AG09309 (cell line): ENCODE measurements at regions not wholly inside any gene's neighbourhood (a gene's known extent, or its start where the extent isn't known, plus 50 kb on each side); places are given as distances from the start of the nearest gene placed in this dataset.
"Not testable (repeated sequence)": the region's sequence is repeated elsewhere in the genome, so short reads cannot be mapped to it uniquely, and the experiment has no call there.

ENCODE experiments used
- DNase-seq: peaks from one replicate; pipeline ENCODE4 v3.0.0-alpha.2; 2010; ENCODE audit warnings: low read depth
- H3K4me3 ChIP-seq: 2 replicates; pipeline ENCODE4 v1.5.1; 2011; ENCODE audit warnings: mild to moderate bottlenecking, low read depth, low read length, moderate library complexity; ENCODE audit not compliant: control insufficient read depth
- TF ChIP-seq, protein P1 (sequence below): IDR thresholded peaks from 2 replicates; pipeline ENCODE4 v1.5.1; 2011; ENCODE audit warnings: mild to moderate bottlenecking, low read depth, low read length, inconsistent platforms; ENCODE audit not compliant: insufficient read depth, control insufficient read depth; ENCODE audit errors: missing control alignments

DNA sequence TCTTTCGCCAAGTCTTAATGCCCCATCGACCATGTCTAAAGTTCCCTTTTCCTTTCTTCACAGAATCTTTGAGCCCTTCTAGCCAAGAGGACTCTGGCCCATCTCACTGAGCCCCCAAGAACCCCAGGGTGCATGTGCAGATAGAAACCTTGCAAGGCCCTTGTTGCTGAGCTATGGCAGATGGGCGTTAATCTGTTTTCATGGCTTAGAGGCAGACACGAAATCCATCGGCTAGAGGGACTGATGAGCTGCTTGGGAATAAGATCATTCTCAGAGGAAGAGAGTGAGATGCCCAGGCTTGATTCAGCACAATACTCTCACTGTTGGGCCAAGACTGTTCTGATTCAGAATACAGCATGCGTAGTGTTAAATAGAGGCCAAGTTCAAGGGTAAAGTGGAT is 262.5 kb upstream of the C9orf72 start:
- TF ChIP-seq, protein P1, sequence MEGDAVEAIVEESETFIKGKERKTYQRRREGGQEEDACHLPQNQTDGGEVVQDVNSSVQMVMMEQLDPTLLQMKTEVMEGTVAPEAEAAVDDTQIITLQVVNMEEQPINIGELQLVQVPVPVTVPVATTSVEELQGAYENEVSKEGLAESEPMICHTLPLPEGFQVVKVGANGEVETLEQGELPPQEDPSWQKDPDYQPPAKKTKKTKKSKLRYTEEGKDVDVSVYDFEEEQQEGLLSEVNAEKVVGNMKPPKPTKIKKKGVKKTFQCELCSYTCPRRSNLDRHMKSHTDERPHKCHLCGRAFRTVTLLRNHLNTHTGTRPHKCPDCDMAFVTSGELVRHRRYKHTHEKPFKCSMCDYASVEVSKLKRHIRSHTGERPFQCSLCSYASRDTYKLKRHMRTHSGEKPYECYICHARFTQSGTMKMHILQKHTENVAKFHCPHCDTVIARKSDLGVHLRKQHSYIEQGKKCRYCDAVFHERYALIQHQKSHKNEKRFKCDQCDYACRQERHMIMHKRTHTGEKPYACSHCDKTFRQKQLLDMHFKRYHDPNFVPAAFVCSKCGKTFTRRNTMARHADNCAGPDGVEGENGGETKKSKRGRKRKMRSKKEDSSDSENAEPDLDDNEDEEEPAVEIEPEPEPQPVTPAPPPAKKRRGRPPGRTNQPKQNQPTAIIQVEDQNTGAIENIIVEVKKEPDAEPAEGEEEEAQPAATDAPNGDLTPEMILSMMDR, result no peak
- no peak for DNase-seq
- H3K4me3 ChIP-seq, result no peak overlapping the region

DNA sequence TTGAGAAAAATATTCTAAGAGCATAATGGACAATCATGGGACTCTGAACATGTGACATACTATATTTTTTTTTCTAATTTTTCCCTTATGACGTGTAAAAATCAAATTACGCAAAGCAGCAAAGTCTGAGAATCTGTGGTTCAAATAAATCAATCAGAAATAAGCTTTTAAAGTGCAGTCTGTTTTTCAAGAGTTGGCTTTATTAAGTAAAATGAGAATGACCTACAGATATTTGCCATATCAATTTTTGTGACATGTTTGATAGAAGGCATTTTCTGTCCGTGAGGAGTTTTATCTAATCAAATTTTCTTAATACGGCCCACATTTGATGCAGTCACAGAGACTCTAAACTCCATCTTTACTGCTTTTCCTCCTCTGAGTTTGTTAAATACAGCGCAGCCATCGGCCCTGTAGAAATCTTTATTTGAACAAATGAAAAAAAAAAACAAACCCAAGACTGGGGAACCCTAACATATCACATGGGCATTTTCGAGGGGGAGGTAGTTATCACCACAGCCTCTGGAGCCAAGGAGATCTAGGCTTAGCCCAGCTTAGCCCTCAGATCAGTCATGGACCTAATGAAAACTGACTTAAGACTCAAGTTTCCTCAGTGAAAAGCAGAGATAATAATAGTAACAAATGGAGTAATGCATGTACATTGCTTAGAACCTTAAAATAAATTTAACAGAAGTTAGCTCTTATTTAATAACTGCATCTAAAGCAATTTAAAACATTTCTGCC is 263.6 kb upstream of the C9orf72 start:
- H3K4me3 ChIP-seq, result no peak overlapping the region
- no peak for DNase-seq
- TF ChIP-seq, protein P1, result no peak

DNA sequence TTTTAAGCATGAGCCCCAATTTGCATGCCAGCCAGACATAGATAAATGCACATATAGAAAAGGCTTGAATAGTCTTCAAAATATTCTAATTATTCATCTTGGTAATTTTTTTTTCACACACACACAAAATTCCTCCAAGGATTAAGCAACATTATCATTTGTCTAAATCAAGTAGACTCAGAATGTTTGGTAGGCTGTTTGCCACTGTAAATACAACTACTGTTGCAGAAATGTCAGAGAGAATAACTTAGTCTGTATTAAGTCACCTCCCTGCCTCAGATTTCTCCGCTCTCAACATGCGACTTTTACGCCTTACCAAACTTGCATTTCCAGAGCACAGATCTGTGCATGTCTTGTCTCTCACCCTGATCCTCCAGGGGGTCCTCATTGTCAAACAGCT is 265.6 kb upstream of the C9orf72 start:
- TF ChIP-seq, protein P1, result no peak
- no peak overlapping the region for H3K4me3 ChIP-seq
- no peak for DNase-seq

DNA sequence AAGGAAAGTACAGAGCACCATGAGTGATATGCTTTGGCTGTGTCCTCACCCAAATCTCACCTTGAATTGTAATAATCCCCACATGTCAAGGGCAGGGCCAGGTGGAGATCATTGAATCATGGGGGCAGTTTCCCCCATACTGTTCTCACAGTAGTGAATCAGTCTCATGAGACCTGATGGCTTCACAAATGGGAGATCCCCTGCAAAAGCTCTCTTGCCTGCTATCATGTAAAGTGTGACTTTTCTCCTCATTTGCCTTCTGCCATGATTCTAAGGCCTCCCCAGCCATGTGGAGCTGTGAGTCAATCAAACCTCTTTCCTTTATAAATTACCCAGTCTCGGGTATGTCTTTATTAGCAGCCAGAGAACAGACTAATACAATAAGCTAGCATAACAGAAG is 266.5 kb upstream of the C9orf72 start:
- not testable (repeated sequence) for H3K4me3 ChIP-seq

DNA sequence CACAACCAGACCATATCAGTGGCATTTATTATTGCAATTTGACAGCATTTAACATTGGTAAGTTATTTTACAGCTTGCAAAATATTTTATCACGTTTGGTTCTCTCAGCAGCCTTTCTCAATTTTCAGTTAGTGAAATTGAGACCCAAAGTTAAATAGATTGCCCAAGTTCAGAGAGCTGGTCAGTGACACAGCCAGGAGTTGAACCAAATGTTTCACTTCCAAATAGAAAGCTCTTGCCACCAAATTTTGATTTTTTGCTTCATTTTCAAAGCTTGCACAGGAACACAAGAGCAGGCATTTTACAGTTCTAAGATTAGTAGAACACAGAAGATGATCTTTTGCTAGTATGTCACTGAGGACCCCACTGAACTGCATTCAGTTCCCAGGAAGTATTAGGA is 271.5 kb upstream of the C9orf72 start:
- H3K4me3 ChIP-seq, result no peak overlapping the region
- no peak for DNase-seq
- TF ChIP-seq, protein P1, result no peak

More for the DNA sequence above, 266.5 kb upstream of the C9orf72 start:
- not testable (repeated sequence) for DNase-seq

DNA sequence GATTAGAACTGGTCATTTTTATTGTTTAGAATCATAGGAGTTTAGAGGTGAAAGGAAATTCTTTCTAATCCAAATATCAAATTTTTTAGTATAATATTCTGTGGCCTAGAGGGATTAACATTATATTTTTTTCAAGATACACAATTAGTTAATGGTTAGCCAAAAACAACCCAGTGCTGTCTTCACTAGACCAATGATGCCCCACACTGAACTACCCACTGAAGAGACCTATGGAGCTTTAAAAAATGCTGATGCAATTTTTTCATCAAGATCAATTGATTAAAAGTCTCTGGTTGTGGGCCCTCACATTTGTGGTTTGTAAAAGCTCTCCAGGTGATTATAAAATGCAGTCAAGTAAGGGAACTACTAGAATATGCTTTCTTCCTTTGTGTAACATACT is 274.1 kb upstream of the C9orf72 start:
- no peak overlapping the region for H3K4me3 ChIP-seq
- DNase-seq, result no peak
- TF ChIP-seq, protein P1, result no peak

DNA sequence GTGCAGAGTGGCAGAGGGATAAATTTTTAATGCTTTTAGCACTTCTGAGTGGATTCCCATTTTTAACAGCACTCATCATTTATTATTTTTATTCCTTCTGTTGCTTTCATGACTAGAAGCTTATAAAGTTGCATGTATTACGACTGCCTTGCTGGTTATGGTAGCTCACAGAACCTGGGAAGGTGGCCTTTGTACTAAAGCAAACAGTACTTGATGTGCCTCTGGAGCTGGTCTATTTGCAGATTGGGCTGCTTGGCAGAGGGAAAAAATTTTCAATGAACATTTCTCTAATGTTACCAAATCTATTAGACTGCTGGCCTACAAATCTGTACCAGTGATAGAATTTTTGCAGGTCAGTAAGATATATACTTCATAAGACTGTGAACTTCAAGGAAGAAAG is 274.5 kb upstream of the C9orf72 start:
- TF ChIP-seq, protein P1, result no peak
- no peak for DNase-seq
- no peak overlapping the region for H3K4me3 ChIP-seq
